Brain microvascular endothelial cell (primary cell): ENCODE measurements at regions not wholly inside any gene's neighbourhood (a gene's known extent, or its start where the extent isn't known, plus 50 kb on each side); places are given as distances from the start of the nearest gene placed in this dataset.

ENCODE experiments used
- DNase-seq: peaks from one replicate; pipeline ENCODE4 v3.0.0-alpha.2; 2020
- H3K27ac ChIP-seq: fragments of 250-450 bp; sonication (Bioruptor Pico); 2 replicates; pipeline ENCODE4 v1.5.1; 2020; ENCODE audit warnings: mild to moderate bottlenecking, moderate library complexity
- H3K27me3 ChIP-seq: fragments of 250-450 bp; sonication (Bioruptor Pico); replicated peaks from 2 replicates; pipeline ENCODE4 v1.5.1; 2020; ENCODE audit warnings: mild to moderate bottlenecking
- H3K36me3 ChIP-seq: fragments of 250-450 bp; sonication (Bioruptor Pico); replicated peaks from 2 replicates; pipeline ENCODE4 v1.5.1; 2020; ENCODE audit warnings: mild to moderate bottlenecking
- H3K4me3 ChIP-seq: 2 replicates; pipeline ENCODE4 v1.5.1; 2011; ENCODE audit warnings: low read depth, mild to moderate bottlenecking, control low read depth, low read length, moderate library complexity
- CTCF ChIP-seq: IDR thresholded peaks from 2 replicates; pipeline ENCODE4 v1.5.1; 2011; ENCODE audit warnings: low read depth, mild to moderate bottlenecking, moderate library complexity, low read length, control low read depth, inconsistent platforms; ENCODE audit errors: missing control alignments
- in situ Hi-C: cut with HindIII; loops from 2 replicates; pipeline ENCODE4 v1.10.0; 2017; ENCODE audit warnings: low sequenced_read_pairs, low pct_ligation_motif_present

DNA sequence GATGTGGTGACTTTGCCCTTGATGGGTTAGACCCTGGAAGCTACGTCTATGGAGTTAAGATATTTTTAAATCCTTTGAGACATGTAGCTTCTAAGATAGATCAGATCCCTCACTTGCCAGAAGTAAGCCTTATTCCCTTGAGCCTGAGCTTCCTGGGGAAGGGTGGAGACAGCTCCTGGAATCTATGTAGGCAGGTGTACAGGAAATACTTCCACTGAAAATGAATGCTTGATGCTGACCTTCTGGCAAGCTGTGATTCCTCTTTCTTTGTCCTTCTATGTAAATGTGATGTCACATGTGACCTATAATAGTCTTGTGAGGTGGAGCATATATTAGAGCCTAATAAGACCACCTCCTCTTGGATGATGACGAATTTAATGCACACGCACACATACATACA, 1152.0 kb upstream of the ACO1 start:
- no peak for DNase-seq
- in situ Hi-C loops: no loop called here
- no peak overlapping the region for H3K27ac ChIP-seq
- no peak for TF ChIP-seq CTCF
- H3K36me3 ChIP-seq: no peaks in the 10 kb centered on the region
- no peak overlapping the region for H3K4me3 ChIP-seq
- H3K27me3 ChIP-seq: no peaks in the 10 kb centered on the region

GRCh38 chr9:31236344-31236743, 1148.1 kb upstream of the ACO1 start:
- H3K4me3 ChIP-seq: no peak overlapping the region
- TF ChIP-seq CTCF: no peak
- H3K27ac ChIP-seq: no peak overlapping the region
- H3K36me3 ChIP-seq: no peaks in the 10 kb centered on the region
- in situ Hi-C loops: no loop called here
- no peaks in the 10 kb centered on the region for H3K27me3 ChIP-seq
- DNase-seq: no peak

- no peaks in the 10 kb centered on the region for H3K36me3 ChIP-seq
- TF ChIP-seq CTCF: no peak
- in situ Hi-C loops: no loop called here
- no peak overlapping the region for H3K27ac ChIP-seq
- no peaks in the 10 kb centered on the region for H3K27me3 ChIP-seq
- no peak overlapping the region for H3K4me3 ChIP-seq
- DNase-seq: no peak
Observed at GRCh38 chr9:31243386-31243785, 1141.1 kb upstream of the ACO1 start.

DNA sequence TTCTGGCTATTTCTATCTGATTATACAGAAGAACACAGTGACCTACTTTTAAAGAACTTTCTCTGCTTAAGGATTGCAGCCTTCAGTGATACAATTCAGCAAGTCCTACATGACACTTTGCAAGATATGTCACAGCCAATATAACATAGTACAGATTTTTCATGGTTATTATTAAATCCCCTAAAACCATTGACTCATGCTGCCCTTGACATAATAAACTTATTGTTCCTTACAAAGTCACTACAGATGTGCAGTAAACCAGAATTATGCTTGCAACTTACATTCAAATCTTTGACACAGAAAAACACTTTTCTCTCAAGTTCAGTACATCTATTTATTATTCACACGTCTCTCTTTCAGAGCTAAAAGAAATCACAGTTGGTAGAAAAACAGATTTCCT, 1136.3 kb upstream of the ACO1 start:
- no peak for TF ChIP-seq CTCF
- Histone ChIP-seq H3K4me3 (no peak overlapping the region), H3K27me3 (no peaks in the 10 kb centered on the region), H3K36me3 (no peaks in the 10 kb centered on the region), H3K27ac (no peak overlapping the region)
- in situ Hi-C loops: no loop called here
- DNase-seq: no peak

DNA sequence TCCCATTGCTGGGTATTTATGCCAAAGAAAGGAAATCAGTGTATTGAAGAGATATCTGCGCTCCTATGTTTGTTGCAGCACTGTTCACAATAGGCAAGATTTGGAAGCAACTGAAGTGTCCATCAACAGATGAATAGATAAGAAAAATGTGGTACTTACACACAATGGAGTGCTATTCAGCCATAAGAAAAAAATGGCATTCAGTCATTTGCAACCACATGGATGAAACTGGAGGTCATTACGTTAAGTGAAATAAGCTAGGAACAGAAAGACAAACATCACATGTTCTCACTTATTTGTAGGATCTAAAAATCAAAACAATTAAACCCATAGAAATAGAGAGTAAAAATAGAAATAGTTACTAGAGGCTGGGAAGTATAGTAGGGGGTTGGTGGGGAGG, 1133.1 kb upstream of the ACO1 start:
- Histone ChIP-seq H3K36me3 (no peaks in the 10 kb centered on the region), H3K27ac (no peak overlapping the region), H3K27me3 (no peaks in the 10 kb centered on the region), H3K4me3 (no peak overlapping the region)
- no peak for TF ChIP-seq CTCF
- in situ Hi-C loops: no loop called here
- DNase-seq: no peak

- TF ChIP-seq CTCF: no peak
- no peak overlapping the region for H3K4me3 ChIP-seq
- DNase-seq: no peak
- no peaks in the 10 kb centered on the region for H3K27me3 ChIP-seq
- in situ Hi-C loops: no loop called here
- H3K36me3 ChIP-seq: no peaks in the 10 kb centered on the region
- no peak overlapping the region for H3K27ac ChIP-seq
Observed at GRCh38 chr9:31253800-31254762, 1130.4 kb upstream of the ACO1 start.
